CD4-positive, alpha-beta memory T cell (primary cell): ENCODE measurements at regions not wholly inside any gene's neighbourhood (a gene's known extent, or its start where the extent isn't known, plus 50 kb on each side); places are given as distances from the start of the nearest gene placed in this dataset.

Source experiments
- CTCF ChIA-PET: fragments of 350-600 bp; sonication (Branson Sonifier 250); formaldehyde crosslinking; loops from one replicate; lab custom pipeline; 2021; ENCODE audit warnings: inconsistent platforms; ENCODE audit not compliant: partially characterized antibody; lab: Charles Lee
- POLR2A ChIA-PET: fragments of 350-600 bp; sonication (Branson Sonifier 250); formaldehyde crosslinking; loops from one replicate; lab custom pipeline; 2021; ENCODE audit not compliant: partially characterized antibody; lab: Charles Lee
- DNase-seq, 5 donors: peaks; one replicate each; pipeline versions ENCODE4 v3.0.0 to v3.0.0-alpha.2; 2020 to 2022; ENCODE audit warnings: mixed read lengths in 1 of 5
- H3K27ac ChIP-seq: one replicate; pipeline ENCODE4 v1.7.0; 2013; ENCODE audit warnings: low read depth, low read length
- H3K27me3 ChIP-seq: 2 replicates; pipeline ENCODE4 v1.7.0; 2013; ENCODE audit warnings: mild to moderate bottlenecking, low read length, moderate library complexity; ENCODE audit not compliant: insufficient read depth
- H3K36me3 ChIP-seq: 2 replicates; pipeline ENCODE4 v1.7.0; 2013; ENCODE audit warnings: mild to moderate bottlenecking, low read length, moderate library complexity; ENCODE audit not compliant: insufficient read depth
- H3K4me1 ChIP-seq: 2 replicates; pipeline ENCODE4 v1.7.0; 2013; ENCODE audit warnings: mild to moderate bottlenecking, low read length, moderate library complexity; ENCODE audit not compliant: insufficient read depth
- H3K4me3 ChIP-seq, 2 donors: one replicate each; pipeline ENCODE4 v1.7.0; 2013; ENCODE audit warnings: low read length in 2 of 2, mild to moderate bottlenecking in 1 of 2
- H3K9me3 ChIP-seq, 2 donors: one replicate each; pipeline ENCODE4 v1.7.0; 2013; ENCODE audit warnings: low read length in 2 of 2, control low read depth in 1 of 2; ENCODE audit not compliant: control insufficient read depth in 1 of 2
- H3K27ac Mint-ChIP-seq, 7 donors: one replicate each; pipeline ENCODE4 v1.8.0; 2020 to 2021; ENCODE audit warnings: mixed read lengths in 7 of 7, mild to moderate bottlenecking in 6 of 7, inconsistent platforms in 3 of 7, moderate library complexity in 3 of 7
- H3K27me3 Mint-ChIP-seq, 2 donors: one replicate each; pipeline ENCODE4 v1.8.0; 2020 to 2021; ENCODE audit warnings: mixed read lengths in 2 of 2
- H3K36me3 Mint-ChIP-seq, 2 donors: one replicate each; pipeline ENCODE4 v1.8.0; 2020 to 2021; ENCODE audit warnings: mixed read lengths in 2 of 2, inconsistent platforms in 1 of 2, mild to moderate bottlenecking in 1 of 2
- H3K4me1 Mint-ChIP-seq, 4 donors: one replicate each; pipeline ENCODE4 v1.8.0; 2020 to 2021; ENCODE audit warnings: mixed read lengths in 4 of 4, mild to moderate bottlenecking in 1 of 4
- H3K4me3 Mint-ChIP-seq, 8 donors: one replicate each; pipeline ENCODE4 v1.8.0; 2020 to 2021; ENCODE audit warnings: mixed read lengths in 8 of 8, mild to moderate bottlenecking in 7 of 8, moderate library complexity in 6 of 8, inconsistent platforms in 3 of 8
- H3K9me3 Mint-ChIP-seq, 8 donors: one replicate each; pipeline ENCODE4 v1.8.0; 2020 to 2021; ENCODE audit warnings: mixed read lengths in 8 of 8, mild to moderate bottlenecking in 5 of 8, inconsistent platforms in 3 of 8, moderate library complexity in 1 of 8
- intact Hi-C: fragments of 100-400 bp; cut with micrococcal nuclease; formaldehyde crosslinking; loops from one replicate; pipeline ENCODE4 v1.15.1; 2023

- Mint-ChIP-seq H3K4me1 (no peaks in the 10 kb centered on the region), H3K27ac (no peak overlapping the region), H3K9me3 (peaks cover 0 to 4% (median 0%) of the 10 kb centered on the region in 8 donors), H3K27me3 (peaks cover 0 to 6% of the 10 kb centered on the region in 2 donors), H3K4me3 (no peak overlapping the region), H3K36me3 (no peaks in the 10 kb centered on the region)
- H3K9me3 ChIP-seq, result no peaks in the 10 kb centered on the region
- no peak overlapping the region for H3K27ac ChIP-seq
- intact Hi-C loops, result no loop called here
- no peaks in the 10 kb centered on the region for H3K36me3 ChIP-seq
- H3K4me3 ChIP-seq, result no peak overlapping the region
- no peak for DNase-seq
- no peaks in the 10 kb centered on the region for H3K27me3 ChIP-seq
- ChIA-PET CTCF (no interaction called here), POLR2A (no interaction called here)
- H3K4me1 ChIP-seq, result no peaks in the 10 kb centered on the region
Observed at GRCh38 chr15:87322870-87323269, 933.7 kb downstream of the NTRK3 start.

- Mint-ChIP-seq H3K4me3 (no peak overlapping the region), H3K27me3 (peaks cover 0 to 6% of the 10 kb centered on the region in 2 donors), H3K27ac (no peak overlapping the region), H3K9me3 (peaks cover 0 to 4% (median 0%) of the 10 kb centered on the region in 8 donors), H3K36me3 (no peaks in the 10 kb centered on the region), H3K4me1 (no peaks in the 10 kb centered on the region)
- Histone ChIP-seq H3K4me1 (no peaks in the 10 kb centered on the region), H3K27ac (no peak overlapping the region), H3K36me3 (no peaks in the 10 kb centered on the region), H3K4me3 (no peak overlapping the region), H3K9me3 (no peaks in the 10 kb centered on the region), H3K27me3 (no peaks in the 10 kb centered on the region)
- intact Hi-C loops, result no loop called here
- ChIA-PET CTCF (no interaction called here), POLR2A (no interaction called here)
- DNase-seq, result no peak
Observed at GRCh38 chr15:87322265-87322664, 934.3 kb downstream of the NTRK3 start.

GRCh38 chr15:87317900-87318299, 938.6 kb downstream of the NTRK3 start:
- peaks cover 0 to 6% of the 10 kb centered on the region in 2 donors for H3K27me3 Mint-ChIP-seq

GRCh38 chr15:87312221-87312620, 944.3 kb downstream of the NTRK3 start:
- Mint-ChIP-seq H3K4me1 (no peaks in the 10 kb centered on the region), H3K27me3 (no peaks in the 10 kb centered on the region), H3K36me3 (no peaks in the 10 kb centered on the region), H3K9me3 (peaks cover 0 to 4% (median 0%) of the 10 kb centered on the region in 8 donors), H3K4me3 (no peak overlapping the region), H3K27ac (no peak overlapping the region)
- no peaks in the 10 kb centered on the region for H3K4me1 ChIP-seq
- intact Hi-C loops, result no loop called here
- ChIA-PET POLR2A (no interaction called here), CTCF (no interaction called here)
- no peak for DNase-seq
- H3K4me3 ChIP-seq, result no peak overlapping the region
- H3K27me3 ChIP-seq, result no peaks in the 10 kb centered on the region
- H3K27ac ChIP-seq, result no peak overlapping the region
- H3K9me3 ChIP-seq, result no peaks in the 10 kb centered on the region
- no peaks in the 10 kb centered on the region for H3K36me3 ChIP-seq

More at GRCh38 chr15:87317900-87318299, 938.6 kb downstream of the NTRK3 start:
- no peaks in the 10 kb centered on the region for H3K4me1 ChIP-seq
- DNase-seq, result no peak
- intact Hi-C loops, result no loop called here
- H3K27ac ChIP-seq, result no peak overlapping the region
- H3K4me3 Mint-ChIP-seq, result no peak overlapping the region
- peaks cover 0 to 4% (median 0%) of the 10 kb centered on the region in 8 donors for H3K9me3 Mint-ChIP-seq
- H3K36me3 Mint-ChIP-seq, result no peaks in the 10 kb centered on the region
- H3K27me3 ChIP-seq, result no peaks in the 10 kb centered on the region
- ChIA-PET CTCF (no interaction called here), POLR2A (no interaction called here)
- H3K9me3 ChIP-seq, result no peaks in the 10 kb centered on the region
- H3K4me3 ChIP-seq, result no peak overlapping the region
- no peaks in the 10 kb centered on the region for H3K36me3 ChIP-seq
- no peaks in the 10 kb centered on the region for H3K4me1 Mint-ChIP-seq
- H3K27ac Mint-ChIP-seq, result no peak overlapping the region

GRCh38 chr15:87300146-87300545, 956.4 kb downstream of the NTRK3 start:
- no peaks in the 10 kb centered on the region for H3K27me3 Mint-ChIP-seq
- POLR2A ChIA-PET, result no interaction called here

GRCh38 chr15:87294854-87295253, 961.7 kb downstream of the NTRK3 start:
- H3K27ac Mint-ChIP-seq, result no peak overlapping the region
- no peaks in the 10 kb centered on the region for H3K4me1 Mint-ChIP-seq
- Histone ChIP-seq H3K27me3 (no peaks in the 10 kb centered on the region), H3K36me3 (no peaks in the 10 kb centered on the region), H3K27ac (no peak overlapping the region), H3K9me3 (no peaks in the 10 kb centered on the region), H3K4me1 (no peaks in the 10 kb centered on the region), H3K4me3 (no peak overlapping the region)
- no peak overlapping the region for H3K4me3 Mint-ChIP-seq
- H3K27me3 Mint-ChIP-seq, result peaks cover 0 to 3% of the 10 kb centered on the region in 2 donors
- peaks cover 0 to 3% (median 0%) of the 10 kb centered on the region in 8 donors for H3K9me3 Mint-ChIP-seq
- DNase-seq, result no peak
- no peaks in the 10 kb centered on the region for H3K36me3 Mint-ChIP-seq
- intact Hi-C loops, result no loop called here
- POLR2A ChIA-PET, result no interaction called here
- CTCF ChIA-PET, result no interaction called here

More at GRCh38 chr15:87300146-87300545, 956.4 kb downstream of the NTRK3 start:
- Mint-ChIP-seq H3K4me3 (no peak overlapping the region), H3K4me1 (no peaks in the 10 kb centered on the region), H3K9me3 (peaks cover 0 to 3% (median 0%) of the 10 kb centered on the region in 8 donors), H3K27ac (no peak overlapping the region), H3K36me3 (no peaks in the 10 kb centered on the region)
- no peak overlapping the region for H3K4me3 ChIP-seq
- no peaks in the 10 kb centered on the region for H3K36me3 ChIP-seq
- H3K27ac ChIP-seq, result no peak overlapping the region
- no peaks in the 10 kb centered on the region for H3K4me1 ChIP-seq
- DNase-seq, result no peak
- intact Hi-C loops, result no loop called here
- H3K27me3 ChIP-seq, result no peaks in the 10 kb centered on the region
- CTCF ChIA-PET, result no interaction called here
- no peaks in the 10 kb centered on the region for H3K9me3 ChIP-seq

GRCh38 chr15:87293031-87293430, 963.5 kb downstream of the NTRK3 start:
- Histone ChIP-seq H3K9me3 (no peaks in the 10 kb centered on the region), H3K4me3 (no peak overlapping the region), H3K27me3 (no peaks in the 10 kb centered on the region), H3K27ac (no peak overlapping the region), H3K36me3 (no peaks in the 10 kb centered on the region), H3K4me1 (no peaks in the 10 kb centered on the region)
- Mint-ChIP-seq H3K9me3 (peaks cover 0 to 3% (median 0%) of the 10 kb centered on the region in 8 donors), H3K4me1 (no peaks in the 10 kb centered on the region), H3K27me3 (peaks cover 0 to 3% of the 10 kb centered on the region in 2 donors), H3K4me3 (no peak overlapping the region), H3K36me3 (no peaks in the 10 kb centered on the region), H3K27ac (no peak overlapping the region)
- POLR2A ChIA-PET, result no interaction called here
- CTCF ChIA-PET, result no interaction called here
- no peak for DNase-seq
- intact Hi-C loops, result no loop called here

- DNase-seq, result no peak
- peak overlapping the region in 1 of 7 donors; percentile 77 for H3K27ac Mint-ChIP-seq
- Histone ChIP-seq H3K9me3 (no peaks in the 10 kb centered on the region), H3K36me3 (no peaks in the 10 kb centered on the region), H3K27me3 (no peaks in the 10 kb centered on the region), H3K27ac (no peak overlapping the region), H3K4me3 (no peak overlapping the region), H3K4me1 (no peaks in the 10 kb centered on the region)
- peaks cover 0 to 6% (median 0%) of the 10 kb centered on the region in 8 donors for H3K9me3 Mint-ChIP-seq
- ChIA-PET POLR2A (no interaction called here), CTCF (no interaction called here)
- no peaks in the 10 kb centered on the region for H3K36me3 Mint-ChIP-seq
- intact Hi-C loops, result no loop called here
- no peak overlapping the region for H3K4me3 Mint-ChIP-seq
- H3K4me1 Mint-ChIP-seq, result no peaks in the 10 kb centered on the region
- no peaks in the 10 kb centered on the region for H3K27me3 Mint-ChIP-seq
Observed at GRCh38 chr15:87287156-87287555, 969.4 kb downstream of the NTRK3 start.
